ENCODE measurements at regions not wholly inside any gene's neighbourhood (a gene's known extent, or its start where the extent isn't known, plus 50 kb on each side); places are given as distances from the start of the nearest gene placed in this dataset.

DNA sequence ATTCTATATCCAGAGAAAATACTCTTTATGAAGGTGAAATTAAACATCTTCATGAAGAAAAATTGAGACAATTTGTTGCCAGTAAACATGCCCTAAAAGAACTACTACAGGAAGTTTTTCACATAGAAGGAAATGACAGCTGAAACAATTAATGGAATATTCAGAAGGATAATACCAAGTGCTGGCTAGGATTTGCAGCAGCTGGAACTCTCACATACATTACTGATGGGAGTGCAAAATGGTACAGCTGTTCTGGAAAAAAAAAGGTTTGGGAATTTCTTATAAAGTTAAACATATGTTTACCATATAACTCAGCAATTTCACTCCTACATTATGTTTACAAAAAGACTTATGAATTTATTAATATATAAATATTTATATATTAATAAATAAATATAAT is 193.2 kb upstream of the FAT4 start:
- TF ChIP-seq, protein P1, sequence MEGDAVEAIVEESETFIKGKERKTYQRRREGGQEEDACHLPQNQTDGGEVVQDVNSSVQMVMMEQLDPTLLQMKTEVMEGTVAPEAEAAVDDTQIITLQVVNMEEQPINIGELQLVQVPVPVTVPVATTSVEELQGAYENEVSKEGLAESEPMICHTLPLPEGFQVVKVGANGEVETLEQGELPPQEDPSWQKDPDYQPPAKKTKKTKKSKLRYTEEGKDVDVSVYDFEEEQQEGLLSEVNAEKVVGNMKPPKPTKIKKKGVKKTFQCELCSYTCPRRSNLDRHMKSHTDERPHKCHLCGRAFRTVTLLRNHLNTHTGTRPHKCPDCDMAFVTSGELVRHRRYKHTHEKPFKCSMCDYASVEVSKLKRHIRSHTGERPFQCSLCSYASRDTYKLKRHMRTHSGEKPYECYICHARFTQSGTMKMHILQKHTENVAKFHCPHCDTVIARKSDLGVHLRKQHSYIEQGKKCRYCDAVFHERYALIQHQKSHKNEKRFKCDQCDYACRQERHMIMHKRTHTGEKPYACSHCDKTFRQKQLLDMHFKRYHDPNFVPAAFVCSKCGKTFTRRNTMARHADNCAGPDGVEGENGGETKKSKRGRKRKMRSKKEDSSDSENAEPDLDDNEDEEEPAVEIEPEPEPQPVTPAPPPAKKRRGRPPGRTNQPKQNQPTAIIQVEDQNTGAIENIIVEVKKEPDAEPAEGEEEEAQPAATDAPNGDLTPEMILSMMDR (IDR thresholded peaks at IDR 0.05) = no peak
- TF ChIP-seq POLR2A (IDR thresholded peaks at IDR 0.05) = no peak

Data from adrenal gland (tissue), 5 donors.